ENCODE measurements at regions not wholly inside any gene's neighbourhood (a gene's known extent, or its start where the extent isn't known, plus 50 kb on each side); places are given as distances from the start of the nearest gene placed in this dataset.

DNA sequence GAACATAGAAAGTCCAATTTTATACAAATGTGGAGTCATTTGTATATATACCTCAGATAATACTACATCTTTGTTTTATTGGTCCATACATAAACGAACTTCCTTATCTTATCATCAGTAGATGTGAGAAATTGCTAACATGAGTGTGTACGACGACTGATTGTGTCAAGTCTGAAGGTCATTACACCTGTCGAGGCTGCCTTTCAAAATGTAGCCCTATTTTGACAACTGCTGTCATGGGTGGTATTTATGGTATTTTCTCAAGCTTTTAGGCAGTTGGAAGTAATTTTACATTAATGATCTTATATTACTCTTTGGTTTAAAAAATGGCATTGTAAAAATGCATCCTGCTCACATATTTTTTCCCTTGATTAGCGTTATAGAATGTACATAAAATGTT is 183.7 kb upstream of the DNAJC19 start:
- no peak for DNase-seq (ENCODE audit: low spot score in 2 of 2)
- Histone ChIP-seq H3K4me1 (no peaks in the 10 kb centered on the region), H3K27ac (no peak overlapping the region), H3K36me3 (no peaks in the 10 kb centered on the region), H3K27me3 (no peaks in the 10 kb centered on the region), H3K4me3 (no peak overlapping the region), H3K9me3 (no peaks in the 10 kb centered on the region)
- 64% methylated on average over 5 of the region's 5 CpGs for WGBS
- TF ChIP-seq POLR2A (IDR thresholded peaks at IDR 0.05) (no peak), EP300 (IDR thresholded peaks at IDR 0.05) (no peak), POLR2AphosphoS5 (IDR thresholded peaks at IDR 0.05) (no peak)
- TF ChIP-seq, protein P1, sequence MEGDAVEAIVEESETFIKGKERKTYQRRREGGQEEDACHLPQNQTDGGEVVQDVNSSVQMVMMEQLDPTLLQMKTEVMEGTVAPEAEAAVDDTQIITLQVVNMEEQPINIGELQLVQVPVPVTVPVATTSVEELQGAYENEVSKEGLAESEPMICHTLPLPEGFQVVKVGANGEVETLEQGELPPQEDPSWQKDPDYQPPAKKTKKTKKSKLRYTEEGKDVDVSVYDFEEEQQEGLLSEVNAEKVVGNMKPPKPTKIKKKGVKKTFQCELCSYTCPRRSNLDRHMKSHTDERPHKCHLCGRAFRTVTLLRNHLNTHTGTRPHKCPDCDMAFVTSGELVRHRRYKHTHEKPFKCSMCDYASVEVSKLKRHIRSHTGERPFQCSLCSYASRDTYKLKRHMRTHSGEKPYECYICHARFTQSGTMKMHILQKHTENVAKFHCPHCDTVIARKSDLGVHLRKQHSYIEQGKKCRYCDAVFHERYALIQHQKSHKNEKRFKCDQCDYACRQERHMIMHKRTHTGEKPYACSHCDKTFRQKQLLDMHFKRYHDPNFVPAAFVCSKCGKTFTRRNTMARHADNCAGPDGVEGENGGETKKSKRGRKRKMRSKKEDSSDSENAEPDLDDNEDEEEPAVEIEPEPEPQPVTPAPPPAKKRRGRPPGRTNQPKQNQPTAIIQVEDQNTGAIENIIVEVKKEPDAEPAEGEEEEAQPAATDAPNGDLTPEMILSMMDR (IDR thresholded peaks at IDR 0.05): no peak

DNA sequence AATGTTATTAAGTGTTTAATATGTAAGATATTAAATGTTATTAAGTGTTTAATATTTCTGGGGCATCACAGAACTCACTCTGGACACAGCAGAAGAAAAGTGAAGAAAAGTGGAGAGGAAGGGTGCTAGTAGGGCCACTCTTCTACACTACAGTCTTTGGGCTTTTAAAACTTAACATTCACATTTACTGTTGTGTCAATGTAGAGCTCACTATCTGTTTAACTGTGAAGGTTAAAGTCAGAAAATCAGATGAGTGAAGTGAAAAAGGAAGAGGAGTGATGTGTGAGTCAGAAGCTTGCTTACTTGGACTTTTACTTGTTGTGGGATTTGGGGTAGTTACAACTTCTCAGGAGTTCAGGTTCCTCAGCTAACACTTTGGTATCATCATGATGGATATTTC is 145.3 kb upstream of the DNAJC19 start:
- Histone ChIP-seq H3K4me3 (no peak overlapping the region), H3K9me3 (no peaks in the 10 kb centered on the region), H3K4me1 (no peaks in the 10 kb centered on the region), H3K36me3 (no peaks in the 10 kb centered on the region), H3K27me3 (no peaks in the 10 kb centered on the region), H3K27ac (no peak overlapping the region)
- no peak for DNase-seq (ENCODE audit: low spot score in 2 of 2)
- TF ChIP-seq POLR2A (IDR thresholded peaks at IDR 0.05) (no peak), POLR2AphosphoS5 (IDR thresholded peaks at IDR 0.05) (no peak), EP300 (IDR thresholded peaks at IDR 0.05) (no peak)
- TF ChIP-seq, protein P1 (IDR thresholded peaks at IDR 0.05): no peak

GRCh38 chr3:181133832-181134231 is 144.3 kb upstream of the DNAJC19 start:
- Histone ChIP-seq H3K4me3 (no peak overlapping the region), H3K36me3 (no peaks in the 10 kb centered on the region), H3K27me3 (no peaks in the 10 kb centered on the region), H3K4me1 (no peaks in the 10 kb centered on the region), H3K9me3 (no peaks in the 10 kb centered on the region), H3K27ac (no peak overlapping the region)
- DNase-seq (ENCODE audit: low spot score in 2 of 2): no peak
- TF ChIP-seq, protein P1 (IDR thresholded peaks at IDR 0.05): no peak
- TF ChIP-seq POLR2A (IDR thresholded peaks at IDR 0.05): no peak
- TF ChIP-seq EP300 (IDR thresholded peaks at IDR 0.05): no peak
- no peak for TF ChIP-seq POLR2AphosphoS5 (IDR thresholded peaks at IDR 0.05)

GRCh38 chr3:181105646-181106045 is 116.1 kb upstream of the DNAJC19 start:
- Histone ChIP-seq H3K9me3 (peaks cover 4% of the 10 kb centered on the region), H3K4me1 (no peaks in the 10 kb centered on the region), H3K36me3 (no peaks in the 10 kb centered on the region), H3K27ac (no peak overlapping the region), H3K27me3 (no peaks in the 10 kb centered on the region), H3K4me3 (no peak overlapping the region)
- TF ChIP-seq EP300 (IDR thresholded peaks at IDR 0.05) (no peak), POLR2A (IDR thresholded peaks at IDR 0.05) (no peak), POLR2AphosphoS5 (IDR thresholded peaks at IDR 0.05) (no peak)
- TF ChIP-seq, protein P1 (IDR thresholded peaks at IDR 0.05): no peak
- 61% methylated on average over 3 of the region's 3 CpGs for WGBS
- DNase-seq (ENCODE audit: low spot score in 2 of 2): no peak

GRCh38 chr3:181103605-181104004 is 114.1 kb upstream of the DNAJC19 start:
- no peak overlapping the region for H3K27ac ChIP-seq
- no peak for DNase-seq (ENCODE audit: low spot score in 2 of 2)
- no peak overlapping the region for H3K4me3 ChIP-seq
- no peaks in the 10 kb centered on the region for H3K36me3 ChIP-seq
- TF ChIP-seq POLR2A (IDR thresholded peaks at IDR 0.05) (no peak), EP300 (IDR thresholded peaks at IDR 0.05) (no peak), POLR2AphosphoS5 (IDR thresholded peaks at IDR 0.05) (no peak)
- TF ChIP-seq, protein P1 (IDR thresholded peaks at IDR 0.05): no peak
- no peaks in the 10 kb centered on the region for H3K27me3 ChIP-seq
- H3K9me3 ChIP-seq: peaks cover 4% of the 10 kb centered on the region
- H3K4me1 ChIP-seq: no peaks in the 10 kb centered on the region
